Caco-2 (cell line): ENCODE measurements at regions not wholly inside any gene's neighbourhood (a gene's known extent, or its start where the extent isn't known, plus 50 kb on each side); places are given as distances from the start of the nearest gene placed in this dataset.

Experiments used
- BruUV-seq: library from RNA; stranded (reverse); fragments of 400-500 nt; replicated peaks from 2 replicates; lab custom pipeline; 2021; lab: Mats Ljungman, UMichigan
- CTCF ChIA-PET: fragments of 300-600 bp; sonication (Branson Sonifier 250); formaldehyde crosslinking; loops from one replicate; lab custom pipeline; 2022; ENCODE audit warnings: antibody characterized with exemption; lab: Charles Lee
- POLR2A ChIA-PET: fragments of 300-600 bp; sonication (Branson Sonifier 250); formaldehyde crosslinking; loops from one replicate; lab custom pipeline; 2022; ENCODE audit warnings: antibody characterized with exemption; lab: Charles Lee
- DNase-seq, 2 experiments: peaks; one replicate each; pipeline versions ENCODE4 v3.0.0 to v3.0.0-alpha.2; 2020 to 2022
- H3K27me3 ChIP-seq: replicated peaks from 2 replicates; pipeline ENCODE4 v1.6.0; 2011; ENCODE audit warnings: low read length; ENCODE audit not compliant: control insufficient read depth, insufficient read depth
- H3K36me3 ChIP-seq: 2 replicates; pipeline ENCODE4 v1.5.1; 2011; ENCODE audit warnings: low read length; ENCODE audit not compliant: control insufficient read depth, insufficient read depth
- H3K4me1 ChIP-seq: fragments of 250-450 bp; sonication (Bioruptor Pico); 2 replicates; pipeline ENCODE4 v1.5.1; 2020; ENCODE audit warnings: mild to moderate bottlenecking
- H3K4me3 ChIP-seq: 2 replicates; pipeline ENCODE4 v1.5.1; 2011; ENCODE audit warnings: low read depth, mild to moderate bottlenecking, control low read depth, low read length
- H3K9me3 ChIP-seq: fragments of 250-450 bp; sonication (Bioruptor Pico); 2 replicates; pipeline ENCODE4 v1.5.1; 2020; ENCODE audit warnings: mild to moderate bottlenecking, moderate library complexity
- H3K27ac Mint-ChIP-seq: one replicate; pipeline ENCODE4 v1.8.0; 2022; ENCODE audit warnings: mixed read lengths; ENCODE audit not compliant: unreplicated experiment
- H3K27me3 Mint-ChIP-seq: one replicate; pipeline ENCODE4 v1.8.0; 2022; ENCODE audit warnings: mixed read lengths; ENCODE audit not compliant: insufficient read depth, unreplicated experiment
- H3K36me3 Mint-ChIP-seq: one replicate; pipeline ENCODE4 v1.8.0; 2022; ENCODE audit warnings: mild to moderate bottlenecking, mixed read lengths; ENCODE audit not compliant: insufficient read depth, unreplicated experiment
- H3K4me1 Mint-ChIP-seq: one replicate; pipeline ENCODE4 v1.8.0; 2022; ENCODE audit warnings: low read depth, mixed read lengths; ENCODE audit not compliant: unreplicated experiment
- H3K4me3 Mint-ChIP-seq: one replicate; pipeline ENCODE4 v1.8.0; 2022; ENCODE audit warnings: mild to moderate bottlenecking, moderate library complexity, mixed read lengths; ENCODE audit not compliant: unreplicated experiment
- H3K9me3 Mint-ChIP-seq: one replicate; pipeline ENCODE4 v1.8.0; 2022; ENCODE audit warnings: mixed read lengths; ENCODE audit not compliant: unreplicated experiment
- intact Hi-C: fragments of 100-400 bp; cut with micrococcal nuclease; formaldehyde crosslinking; loops from one replicate; pipeline ENCODE4 v1.10.0; 2022; ENCODE audit not compliant: unreplicated experiment
- TF ChIP-seq, protein P1 (sequence below), 2 experiments: fragments of 200-600 bp in 1 of 2; IDR thresholded peaks; 1 replicate in 1 of 2; 2 replicates in 1 of 2; pipeline versions ENCODE4 v1.5.1 to v1.8.0; 2011 to 2022; ENCODE audit warnings: antibody characterized with exemption in 1 of 2, control low read depth in 1 of 2, inconsistent platforms in 1 of 2, low read depth in 1 of 2, low read length in 1 of 2, mild to moderate bottlenecking in 1 of 2, moderate library complexity in 1 of 2; ENCODE audit not compliant: insufficient read depth in 1 of 2, severe bottlenecking in 1 of 2, unreplicated experiment in 1 of 2

DNA sequence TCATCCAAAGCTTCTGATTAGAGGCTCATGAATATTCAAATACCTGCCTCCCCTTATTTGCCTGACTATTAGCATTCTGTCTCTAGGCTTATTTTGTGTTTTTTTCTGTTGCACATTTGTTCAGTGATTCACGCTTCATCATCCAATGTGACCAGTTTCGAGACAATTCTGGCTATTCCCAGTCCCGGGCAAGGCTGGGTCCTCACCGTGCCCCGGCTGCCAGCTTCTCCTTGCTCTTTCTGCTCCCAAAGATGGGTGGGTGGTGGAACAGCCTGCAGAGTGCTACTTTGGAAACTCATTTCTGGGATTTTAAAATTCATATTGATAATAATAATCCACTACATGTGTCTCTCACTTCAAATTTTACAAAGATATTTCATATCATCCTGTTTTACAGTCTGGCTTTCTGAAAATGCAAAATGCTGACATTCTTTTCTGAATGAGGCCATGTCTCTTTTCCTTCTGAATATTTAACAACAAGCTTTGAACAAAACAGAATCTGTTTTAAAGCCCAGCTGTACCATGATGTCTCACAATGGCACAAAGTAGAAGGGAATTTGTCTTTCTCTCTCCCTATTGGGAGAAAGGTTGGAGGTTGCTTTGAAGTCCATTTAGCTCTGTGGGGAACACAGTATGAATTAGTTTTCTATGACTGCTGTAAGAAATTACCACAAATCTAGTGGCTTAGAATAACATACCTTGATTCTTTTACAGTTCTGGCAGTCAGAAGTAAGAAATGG, 116.9 kb upstream of the CDH13 start:
- no peaks in the 10 kb centered on the region for H3K27me3 ChIP-seq
- TF ChIP-seq, protein P1, sequence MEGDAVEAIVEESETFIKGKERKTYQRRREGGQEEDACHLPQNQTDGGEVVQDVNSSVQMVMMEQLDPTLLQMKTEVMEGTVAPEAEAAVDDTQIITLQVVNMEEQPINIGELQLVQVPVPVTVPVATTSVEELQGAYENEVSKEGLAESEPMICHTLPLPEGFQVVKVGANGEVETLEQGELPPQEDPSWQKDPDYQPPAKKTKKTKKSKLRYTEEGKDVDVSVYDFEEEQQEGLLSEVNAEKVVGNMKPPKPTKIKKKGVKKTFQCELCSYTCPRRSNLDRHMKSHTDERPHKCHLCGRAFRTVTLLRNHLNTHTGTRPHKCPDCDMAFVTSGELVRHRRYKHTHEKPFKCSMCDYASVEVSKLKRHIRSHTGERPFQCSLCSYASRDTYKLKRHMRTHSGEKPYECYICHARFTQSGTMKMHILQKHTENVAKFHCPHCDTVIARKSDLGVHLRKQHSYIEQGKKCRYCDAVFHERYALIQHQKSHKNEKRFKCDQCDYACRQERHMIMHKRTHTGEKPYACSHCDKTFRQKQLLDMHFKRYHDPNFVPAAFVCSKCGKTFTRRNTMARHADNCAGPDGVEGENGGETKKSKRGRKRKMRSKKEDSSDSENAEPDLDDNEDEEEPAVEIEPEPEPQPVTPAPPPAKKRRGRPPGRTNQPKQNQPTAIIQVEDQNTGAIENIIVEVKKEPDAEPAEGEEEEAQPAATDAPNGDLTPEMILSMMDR (IDR thresholded peaks at IDR 0.05; ENCODE audit: insufficient read depth in 1 of 2, low read depth in 1 of 2, low read length in 1 of 2, severe bottlenecking in 1 of 2, unreplicated experiment in 1 of 2) = no peak
- no peaks in the 10 kb centered on the region for H3K36me3 ChIP-seq
- Mint-ChIP-seq H3K4me3 (no peak overlapping the region), H3K9me3 (no peaks in the 10 kb centered on the region), H3K36me3 (no peaks in the 10 kb centered on the region), H3K27me3 (peaks cover 3% of the 10 kb centered on the region), H3K4me1 (peaks cover 3% of the 10 kb centered on the region), H3K27ac (no peak overlapping the region)
- ChIA-PET POLR2A (no interaction called here), CTCF (no interaction called here)
- H3K4me1 ChIP-seq = no peaks in the 10 kb centered on the region
- no peak overlapping the region for H3K4me3 ChIP-seq
- H3K9me3 ChIP-seq = no peaks in the 10 kb centered on the region
- no TSS peak for BruUV-seq
- no peak for DNase-seq
- intact Hi-C loops = no loop called here

DNA sequence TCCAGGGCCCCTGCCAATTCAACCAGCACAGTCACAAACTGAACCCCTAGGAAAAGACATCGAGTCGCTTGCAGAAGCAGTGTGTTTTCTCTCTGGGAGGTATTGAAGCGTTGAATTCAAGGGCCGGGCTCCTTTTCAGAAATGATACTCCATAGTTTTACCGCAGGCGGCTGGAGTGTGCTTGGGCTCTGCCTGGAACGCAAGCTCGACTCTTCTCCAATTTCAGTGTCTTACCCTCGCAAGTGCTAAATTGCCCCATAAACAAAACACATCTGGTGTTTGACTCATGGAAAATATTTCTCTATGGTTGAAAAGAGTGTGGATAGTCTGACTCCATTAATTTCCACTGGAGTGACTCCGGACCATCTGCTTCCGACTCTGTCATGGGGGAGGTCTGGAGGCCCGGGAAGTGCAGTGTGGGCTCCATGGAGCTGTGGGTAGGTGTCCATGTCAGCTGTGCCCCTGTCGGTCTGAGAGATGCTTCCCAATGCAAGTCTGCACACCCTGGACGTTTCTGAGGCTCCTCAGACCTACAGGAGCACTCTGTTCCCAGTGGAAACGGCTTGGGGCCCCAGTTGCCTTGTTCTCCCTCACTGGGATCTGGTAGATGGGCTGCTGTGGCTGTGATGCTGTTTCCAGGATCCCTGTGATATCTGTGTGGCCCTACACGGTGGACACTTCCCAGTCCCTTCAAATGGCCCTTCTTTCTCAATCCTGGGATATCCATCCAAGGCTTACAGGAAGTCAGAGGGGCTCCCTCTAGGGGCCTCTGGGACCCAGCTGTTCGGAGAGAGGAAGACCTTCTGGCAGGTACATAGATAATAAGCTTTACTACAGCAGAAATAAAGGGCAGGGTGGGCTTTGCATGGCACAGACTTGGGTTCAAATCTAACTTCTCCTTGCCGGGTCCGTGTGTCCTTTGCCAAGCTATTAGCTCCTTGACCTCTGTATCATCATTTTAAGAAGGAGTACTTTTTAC, 119.8 kb upstream of the CDH13 start:
- Mint-ChIP-seq H3K4me3 (no peak overlapping the region), H3K4me1 (no peaks in the 10 kb centered on the region), H3K27me3 (peaks cover 6% of the 10 kb centered on the region), H3K27ac (no peak overlapping the region), H3K36me3 (no peaks in the 10 kb centered on the region), H3K9me3 (no peaks in the 10 kb centered on the region)
- Histone ChIP-seq H3K4me1 (no peaks in the 10 kb centered on the region), H3K27me3 (no peaks in the 10 kb centered on the region), H3K9me3 (no peaks in the 10 kb centered on the region), H3K36me3 (no peaks in the 10 kb centered on the region), H3K4me3 (no peak overlapping the region)
- POLR2A ChIA-PET = no interaction called here
- CTCF ChIA-PET = interaction anchor here (0.7 kb wide), 1 partner anchor 11 kb away, joined by 3 read pairs; no protein-coding TSS in a partner anchor
- DNase-seq = peak in 1 of 2 experiments; percentile 17
- intact Hi-C loops = no loop called here
- TF ChIP-seq, protein P1 (IDR thresholded peaks at IDR 0.05; ENCODE audit: insufficient read depth in 1 of 2, low read depth in 1 of 2, low read length in 1 of 2, severe bottlenecking in 1 of 2, unreplicated experiment in 1 of 2) = peak in 1 of 2 experiments; percentile 34
- BruUV-seq = no TSS peak

DNA sequence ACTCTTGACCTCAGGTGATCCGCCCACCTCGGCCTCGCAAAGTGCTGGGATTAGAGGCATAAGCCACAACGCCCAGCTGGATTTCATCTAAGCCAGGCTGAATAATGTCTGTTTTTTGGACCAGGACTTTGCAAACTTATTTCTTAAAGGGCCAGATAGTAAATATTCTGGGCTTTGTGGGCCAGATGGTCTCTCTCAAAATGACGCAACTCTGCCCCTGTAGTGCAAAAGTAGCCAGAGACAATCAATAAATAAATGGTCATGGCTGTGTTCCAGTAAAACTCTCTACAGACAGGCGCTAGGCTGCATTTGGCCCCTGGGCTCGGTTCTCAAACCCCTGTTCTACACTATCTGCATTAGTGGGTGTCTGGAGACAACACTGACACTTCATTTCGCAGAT, 121.9 kb upstream of the CDH13 start:
- ChIA-PET CTCF (no interaction called here), POLR2A (no interaction called here)
- intact Hi-C loops = no loop called here
- Mint-ChIP-seq H3K27ac (no peak overlapping the region), H3K9me3 (no peaks in the 10 kb centered on the region), H3K27me3 (peaks cover 6% of the 10 kb centered on the region), H3K36me3 (no peaks in the 10 kb centered on the region), H3K4me3 (no peak overlapping the region), H3K4me1 (no peaks in the 10 kb centered on the region)
- no peaks in the 10 kb centered on the region for H3K36me3 ChIP-seq
- H3K27me3 ChIP-seq = no peaks in the 10 kb centered on the region
- H3K9me3 ChIP-seq = no peaks in the 10 kb centered on the region
- TF ChIP-seq, protein P1 (IDR thresholded peaks at IDR 0.05; ENCODE audit: insufficient read depth in 1 of 2, low read depth in 1 of 2, low read length in 1 of 2, severe bottlenecking in 1 of 2, unreplicated experiment in 1 of 2) = no peak
- no peak for DNase-seq
- no peak overlapping the region for H3K4me3 ChIP-seq
- no TSS peak for BruUV-seq
- no peaks in the 10 kb centered on the region for H3K4me1 ChIP-seq
